Epithelial cell of esophagus (primary cell): ENCODE measurements at regions not wholly inside any gene's neighbourhood (a gene's known extent, or its start where the extent isn't known, plus 50 kb on each side); places are given as distances from the start of the nearest gene placed in this dataset.

ENCODE experiments used
- DNase-seq: peaks from one replicate; pipeline ENCODE4 v3.0.0; 2010; ENCODE audit warnings: low read depth
- H3K4me3 ChIP-seq: 2 replicates; pipeline ENCODE4 v1.5.1; 2011; ENCODE audit warnings: mild to moderate bottlenecking, low read length, control low read depth
- CTCF ChIP-seq: IDR thresholded peaks from 2 replicates; pipeline ENCODE4 v1.5.1; 2011; ENCODE audit warnings: low read depth, mild to moderate bottlenecking, low read length, control low read depth, inconsistent platforms; ENCODE audit not compliant: insufficient read depth; ENCODE audit errors: missing control alignments

GRCh38 chr9:12975496-12975895 is 200.7 kb downstream of the LURAP1L start:
- no peak overlapping the region for H3K4me3 ChIP-seq
- no peak for DNase-seq
- TF ChIP-seq CTCF: no peak

DNA sequence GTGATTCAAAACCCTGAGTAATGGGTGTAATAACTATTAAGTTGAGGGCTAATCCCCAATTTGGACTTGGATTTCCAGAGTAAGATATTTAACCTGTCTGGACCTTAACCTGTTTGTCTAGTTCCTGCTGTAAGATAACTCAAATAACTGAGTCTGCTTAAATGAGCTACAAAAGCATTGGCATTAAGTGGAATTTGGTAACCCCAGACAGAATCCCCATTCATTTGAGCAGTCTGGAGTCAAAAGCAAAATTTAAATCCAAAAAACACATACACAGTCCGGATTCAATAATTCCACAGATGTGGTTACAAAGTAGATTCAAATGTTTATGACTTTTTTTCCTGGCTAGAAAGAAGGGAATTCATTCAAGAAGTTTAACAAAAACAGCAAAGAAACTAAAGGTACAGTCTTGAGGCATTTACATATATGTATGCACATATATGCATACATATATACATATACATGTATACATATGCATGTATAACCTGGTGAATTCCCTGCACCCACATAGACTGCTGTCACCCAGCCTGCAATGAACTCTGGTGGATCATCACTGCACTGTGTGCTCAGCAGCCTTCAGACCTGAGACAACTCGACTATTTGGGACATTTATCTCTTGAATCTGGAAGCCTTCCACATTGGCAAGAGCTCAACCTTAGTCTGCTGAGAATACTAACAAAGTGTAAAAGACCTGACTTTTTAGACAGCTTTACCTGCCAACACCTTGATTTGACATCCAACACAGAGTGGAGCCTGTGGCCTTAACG is 205.4 kb downstream of the LURAP1L start:
- H3K4me3 ChIP-seq: no peak overlapping the region
- no peak for TF ChIP-seq CTCF
- DNase-seq: no peak

DNA sequence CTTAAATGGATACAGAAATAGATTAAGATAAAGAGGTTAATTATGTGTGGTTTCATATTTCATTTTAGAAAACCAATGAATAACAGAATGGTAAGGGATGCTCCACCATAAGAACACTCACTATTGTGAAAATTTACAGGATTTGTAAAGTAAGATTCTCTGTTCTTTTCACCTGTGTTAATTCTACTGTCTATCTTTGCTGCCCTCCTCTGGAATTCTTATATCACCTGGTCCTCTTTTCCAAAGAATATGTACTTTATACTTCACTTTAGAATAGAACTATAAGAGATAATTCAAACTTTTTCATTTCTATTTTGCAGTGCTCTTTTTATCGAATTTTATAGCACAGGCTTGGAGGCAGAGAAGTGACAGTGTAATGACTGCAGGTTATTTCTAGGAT is 213.4 kb downstream of the LURAP1L start:
- TF ChIP-seq CTCF: no peak
- H3K4me3 ChIP-seq: no peak overlapping the region
- DNase-seq: no peak

GRCh38 chr9:12989669-12990068 is 214.8 kb downstream of the LURAP1L start:
- no peak for DNase-seq
- TF ChIP-seq CTCF: no peak

GRCh38 chr9:12993466-12993865 is 218.6 kb downstream of the LURAP1L start:
- no peak overlapping the region for H3K4me3 ChIP-seq
- no peak for TF ChIP-seq CTCF
- no peak for DNase-seq

More at GRCh38 chr9:12989669-12990068, 214.8 kb downstream of the LURAP1L start:
- no peak overlapping the region for H3K4me3 ChIP-seq

GRCh38 chr9:12997009-12997408 is 222.2 kb downstream of the LURAP1L start:
- no peak for DNase-seq
- no peak overlapping the region for H3K4me3 ChIP-seq
- no peak for TF ChIP-seq CTCF
